Trophoblast cell (in vitro differentiated cells and primary cell): ENCODE measurements at regions not wholly inside any gene's neighbourhood (a gene's known extent, or its start where the extent isn't known, plus 50 kb on each side); places are given as distances from the start of the nearest gene placed in this dataset.

ENCODE experiments used
- DNase-seq, 2 donors: peaks; one replicate each; pipeline ENCODE4 v3.0.0-alpha.2; 2016
- H2AFZ ChIP-seq: 2 replicates; pipeline ENCODE4 v1.6.1; 2013; ENCODE audit warnings: low read length, moderate library complexity, mild to moderate bottlenecking; ENCODE audit not compliant: insufficient read depth, poor library complexity
- H2AK5ac ChIP-seq: 2 replicates; pipeline ENCODE4 v1.6.1; 2013; ENCODE audit warnings: mild to moderate bottlenecking, low read length
- H2BK120ac ChIP-seq: 2 replicates; pipeline ENCODE4 v1.6.1; 2013; ENCODE audit warnings: low read length, mild to moderate bottlenecking, moderate library complexity; ENCODE audit not compliant: insufficient read depth, poor library complexity
- H2BK12ac ChIP-seq: 2 replicates; pipeline ENCODE4 v1.6.1; 2013; ENCODE audit warnings: mild to moderate bottlenecking, low read length, moderate library complexity
- H2BK5ac ChIP-seq: 2 replicates; pipeline ENCODE4 v1.6.1; 2013; ENCODE audit warnings: low read length, low read depth, moderate library complexity, mild to moderate bottlenecking; ENCODE audit not compliant: poor library complexity
- H3K14ac ChIP-seq: 2 replicates; pipeline ENCODE4 v1.6.1; 2013; ENCODE audit warnings: mild to moderate bottlenecking, low read length
- H3K18ac ChIP-seq: 2 replicates; pipeline ENCODE4 v1.6.1; 2013; ENCODE audit warnings: mild to moderate bottlenecking, low read length
- H3K23ac ChIP-seq: 2 replicates; pipeline ENCODE4 v1.6.1; 2013; ENCODE audit warnings: low read length
- H3K27ac ChIP-seq: 2 replicates; pipeline ENCODE4 v1.5.1; 2013; ENCODE audit warnings: low read depth, mild to moderate bottlenecking, inconsistent platforms, low read length, moderate library complexity
- H3K27me3 ChIP-seq: 2 replicates; pipeline ENCODE4 v1.6.1; 2013; ENCODE audit warnings: inconsistent platforms, mild to moderate bottlenecking, low read length, moderate library complexity; ENCODE audit not compliant: insufficient read depth
- H3K36me3 ChIP-seq, 2 experiments: 1 replicate in 1 of 2; 2 replicates in 1 of 2; pipeline ENCODE4 v1.6.1; 2013; ENCODE audit warnings: low read length in 2 of 2, mild to moderate bottlenecking in 2 of 2, moderate library complexity in 1 of 2; ENCODE audit not compliant: insufficient read depth in 2 of 2, control insufficient read depth in 1 of 2
- H3K4ac ChIP-seq: 2 replicates; pipeline ENCODE4 v1.6.1; 2013; ENCODE audit warnings: low read depth, mild to moderate bottlenecking, low read length, moderate library complexity
- H3K4me1 ChIP-seq, 2 experiments: 1 replicate in 1 of 2; 2 replicates in 1 of 2; pipeline ENCODE4 v1.6.1; 2013; ENCODE audit warnings: low read length in 2 of 2, mild to moderate bottlenecking in 2 of 2, moderate library complexity in 1 of 2; ENCODE audit not compliant: insufficient read depth in 2 of 2, control insufficient read depth in 1 of 2
- H3K4me2 ChIP-seq: 2 replicates; pipeline ENCODE4 v1.6.1; 2013; ENCODE audit warnings: inconsistent platforms, mild to moderate bottlenecking, low read length, moderate library complexity
- H3K4me3 ChIP-seq: 2 replicates; pipeline ENCODE4 v1.5.1; 2013; ENCODE audit warnings: mild to moderate bottlenecking, low read depth, low read length, inconsistent platforms
- H3K79me1 ChIP-seq: one replicate; pipeline ENCODE4 v1.6.1; 2013; ENCODE audit warnings: low read length
- H3K79me2 ChIP-seq: 2 replicates; pipeline ENCODE4 v1.6.1; 2013; ENCODE audit warnings: low read length, mild to moderate bottlenecking; ENCODE audit not compliant: control insufficient read depth, insufficient read depth, poor library complexity
- H3K9ac ChIP-seq: 2 replicates; pipeline ENCODE4 v1.6.1; 2013; ENCODE audit warnings: mild to moderate bottlenecking, low read length
- H3K9me3 ChIP-seq: 2 replicates; pipeline ENCODE4 v1.6.1; 2013; ENCODE audit warnings: low read depth, mild to moderate bottlenecking, control low read depth, inconsistent platforms, low read length; ENCODE audit not compliant: insufficient read depth
- H4K12ac ChIP-seq: 2 replicates; pipeline ENCODE4 v1.6.1; 2013; ENCODE audit warnings: low read depth, mild to moderate bottlenecking, low read length, moderate library complexity
- H4K8ac ChIP-seq: 2 replicates; pipeline ENCODE4 v1.6.1; 2013; ENCODE audit warnings: low read depth, mild to moderate bottlenecking, low read length, moderate library complexity
- H4K91ac ChIP-seq: one replicate; pipeline ENCODE4 v1.6.1; 2013; ENCODE audit warnings: low read depth, mild to moderate bottlenecking, low read length, moderate library complexity
- WGBS: extraction: QIAGEN DNeasy Blood & Tissue Kit; methylation state at CpG from one replicate; pipeline ENCODE4 v1.1.7; 2013; ENCODE audit warnings: missing lambda C conversion rate; ENCODE audit not compliant: insufficient read length, insufficient coverage; ENCODE audit errors: extremely low coverage; 5-methylcytosine and 5-hydroxymethylcytosine counted together

DNA sequence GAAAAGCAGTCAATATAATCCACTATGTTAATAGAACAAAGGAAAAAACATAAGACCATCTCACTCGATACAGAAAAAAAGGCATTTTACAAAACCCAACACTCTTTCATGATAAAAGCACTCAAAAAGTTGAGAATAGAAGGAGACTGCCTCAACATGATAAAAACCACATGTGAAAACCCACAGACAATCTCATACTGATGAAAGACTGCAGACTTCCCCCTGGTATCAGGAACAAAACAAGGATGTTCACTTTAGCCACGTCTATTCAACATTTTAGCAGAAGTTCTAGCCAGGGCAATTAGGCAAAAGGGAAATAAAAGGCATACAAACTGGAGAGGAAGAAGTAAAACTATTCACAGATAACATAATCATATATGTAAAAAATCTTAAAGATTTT lies 285.9 kb downstream of the EIPR1 start:
- no peak overlapping the region for H4K8ac ChIP-seq
- no peaks in the 10 kb centered on the region for H3K27me3 ChIP-seq
- no peak overlapping the region for H2BK12ac ChIP-seq
- no peak overlapping the region for H2BK120ac ChIP-seq
- H3K4me3 ChIP-seq: no peak overlapping the region
- WGBS: no CpG with 5 or more reads among the region's 2 CpGs
- peaks cover 2% of the 10 kb centered on the region for H3K9me3 ChIP-seq
- DNase-seq: no peak
- no peak overlapping the region for H3K27ac ChIP-seq
- H3K79me1 ChIP-seq: no peaks in the 10 kb centered on the region
- no peak overlapping the region for H3K9ac ChIP-seq
- H3K4ac ChIP-seq: no peak overlapping the region
- no peak overlapping the region for H4K12ac ChIP-seq
- no peak overlapping the region for H3K18ac ChIP-seq
- no peak overlapping the region for H3K4me2 ChIP-seq
- H2AK5ac ChIP-seq: no peak overlapping the region
- no peaks in the 10 kb centered on the region for H3K4me1 ChIP-seq
- no peak overlapping the region for H3K14ac ChIP-seq
- H4K91ac ChIP-seq: no peak overlapping the region
- H2AFZ ChIP-seq: no peak overlapping the region
- H3K36me3 ChIP-seq: no peaks in the 10 kb centered on the region
- H3K23ac ChIP-seq: no peak overlapping the region
- no peak overlapping the region for H2BK5ac ChIP-seq
- H3K79me2 ChIP-seq: no peaks in the 10 kb centered on the region

DNA sequence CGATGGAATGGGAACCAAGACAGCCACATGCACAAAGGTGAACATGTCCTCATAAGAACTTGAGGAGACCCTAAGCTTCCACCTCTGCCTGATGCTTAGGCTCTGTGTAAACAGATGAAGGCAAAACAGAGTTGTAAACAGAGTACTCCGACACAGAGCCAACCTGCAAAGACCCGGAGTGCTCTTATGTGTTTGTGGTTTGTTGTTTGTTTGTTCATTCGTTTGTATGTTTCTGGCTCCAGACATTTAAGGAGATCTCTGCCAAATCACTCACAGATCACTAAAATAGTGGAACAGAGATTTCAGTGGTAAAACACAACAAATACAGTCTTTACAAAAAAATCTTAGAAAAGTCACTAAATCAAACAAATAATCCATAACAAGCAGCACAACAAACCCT lies 294.9 kb downstream of the EIPR1 start:
- H4K12ac ChIP-seq: no peak overlapping the region
- H3K79me1 ChIP-seq: no peaks in the 10 kb centered on the region
- H3K9ac ChIP-seq: no peak overlapping the region
- H3K4ac ChIP-seq: no peak overlapping the region
- no peak overlapping the region for H2AFZ ChIP-seq
- no peak overlapping the region for H2AK5ac ChIP-seq
- no peak overlapping the region for H2BK5ac ChIP-seq
- no peak overlapping the region for H2BK120ac ChIP-seq
- H3K9me3 ChIP-seq: peaks cover 3% of the 10 kb centered on the region
- H3K4me3 ChIP-seq: no peak overlapping the region
- no peak overlapping the region for H3K27ac ChIP-seq
- no peak overlapping the region for H2BK12ac ChIP-seq
- no peaks in the 10 kb centered on the region for H3K4me1 ChIP-seq
- no peak overlapping the region for H3K23ac ChIP-seq
- no peak overlapping the region for H3K14ac ChIP-seq
- no peak overlapping the region for H4K91ac ChIP-seq
- H3K79me2 ChIP-seq: no peaks in the 10 kb centered on the region
- H3K18ac ChIP-seq: no peak overlapping the region
- no CpG with 5 or more reads among the region's 4 CpGs for WGBS
- no peak overlapping the region for H3K4me2 ChIP-seq
- no peak overlapping the region for H4K8ac ChIP-seq
- H3K27me3 ChIP-seq: no peaks in the 10 kb centered on the region
- no peaks in the 10 kb centered on the region for H3K36me3 ChIP-seq
- DNase-seq: no peak

DNA sequence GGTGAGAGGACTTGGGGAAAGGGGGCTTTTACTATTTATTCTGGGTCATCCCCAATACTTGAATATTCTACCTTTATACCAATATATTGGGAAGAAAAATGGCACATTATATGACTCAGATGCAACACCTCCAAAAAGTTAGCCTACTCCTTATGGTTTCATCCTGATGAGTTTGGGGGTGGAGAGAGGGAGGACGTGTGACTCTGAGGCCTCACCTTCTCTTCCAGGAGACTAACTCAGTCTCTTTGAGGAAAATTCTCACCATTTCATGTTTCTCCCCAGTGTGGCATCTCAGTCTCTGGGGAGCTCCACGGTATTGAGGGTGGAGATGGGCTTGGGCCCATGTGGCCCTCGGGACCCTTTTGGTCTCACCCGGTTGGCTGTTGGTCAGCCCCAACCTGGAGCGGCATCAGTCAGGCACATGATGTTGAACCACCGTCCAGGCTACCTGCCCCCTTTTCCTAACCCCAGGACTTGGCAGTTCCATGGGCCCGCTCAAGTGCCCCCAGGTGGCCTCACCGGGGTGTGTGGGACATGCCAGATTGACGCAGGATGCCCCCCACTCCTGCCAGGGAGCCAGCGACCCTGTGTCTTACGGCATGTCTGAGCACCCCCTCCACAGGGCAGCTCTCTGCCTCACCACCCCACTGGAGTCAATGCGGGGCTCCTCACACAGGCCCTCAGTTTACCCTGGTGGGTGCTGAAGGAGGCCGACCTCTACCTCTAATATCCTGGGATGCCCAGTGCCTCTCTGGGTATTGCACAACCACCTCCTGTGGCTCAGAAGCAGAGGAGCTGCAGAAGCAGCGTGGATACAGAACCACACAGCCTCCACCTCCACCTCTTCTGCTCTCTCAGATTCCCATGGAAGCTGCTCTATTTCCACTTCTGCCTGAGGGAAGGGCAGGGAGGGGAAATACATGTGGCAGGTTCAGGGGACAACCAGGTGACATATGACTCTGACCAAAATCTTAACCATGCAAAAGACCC lies 297.4 kb downstream of the EIPR1 start:
- H2BK120ac ChIP-seq: no peak overlapping the region
- H3K9me3 ChIP-seq: peaks cover 5% of the 10 kb centered on the region
- H2AK5ac ChIP-seq: no peak overlapping the region
- H3K79me1 ChIP-seq: no peaks in the 10 kb centered on the region
- H3K14ac ChIP-seq: no peak overlapping the region
- H3K4me1 ChIP-seq: no peaks in the 10 kb centered on the region
- no peak overlapping the region for H3K18ac ChIP-seq
- no peak overlapping the region for H3K4ac ChIP-seq
- no peaks in the 10 kb centered on the region for H3K79me2 ChIP-seq
- no peak overlapping the region for H3K23ac ChIP-seq
- no peak overlapping the region for H4K91ac ChIP-seq
- WGBS: no CpG with 5 or more reads among the region's 14 CpGs
- H4K8ac ChIP-seq: no peak overlapping the region
- no peak overlapping the region for H3K4me3 ChIP-seq
- H4K12ac ChIP-seq: no peak overlapping the region
- no peak overlapping the region for H2AFZ ChIP-seq
- no peaks in the 10 kb centered on the region for H3K27me3 ChIP-seq
- no peaks in the 10 kb centered on the region for H3K36me3 ChIP-seq
- DNase-seq: no peak
- H3K9ac ChIP-seq: no peak overlapping the region
- H3K27ac ChIP-seq: no peak overlapping the region
- no peak overlapping the region for H2BK12ac ChIP-seq
- no peak overlapping the region for H2BK5ac ChIP-seq
- H3K4me2 ChIP-seq: no peak overlapping the region

DNA sequence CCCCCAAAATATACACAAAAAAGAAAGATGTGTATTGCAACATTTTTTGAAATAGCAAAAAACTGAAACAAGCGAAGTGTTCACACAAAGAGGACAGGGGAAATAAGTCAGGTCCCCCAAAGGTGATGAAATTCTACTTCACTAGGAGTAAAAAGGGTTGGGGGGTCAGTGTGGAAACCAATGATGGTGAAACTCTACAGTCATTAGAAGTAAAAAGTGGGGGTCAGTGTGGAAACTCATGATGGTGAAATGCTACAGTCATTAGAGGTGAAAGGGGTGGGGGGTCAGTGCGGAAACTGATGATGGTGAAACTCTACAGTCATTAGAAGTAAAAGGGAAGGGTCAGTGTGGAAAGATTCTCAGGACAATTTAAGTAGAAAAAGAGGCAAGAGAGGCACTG lies 298.2 kb downstream of the EIPR1 start:
- Histone ChIP-seq H3K79me2 (no peaks in the 10 kb centered on the region), H3K36me3 (no peaks in the 10 kb centered on the region), H2BK5ac (no peak overlapping the region), H3K27me3 (no peaks in the 10 kb centered on the region), H3K4me1 (no peaks in the 10 kb centered on the region), H3K4ac (no peak overlapping the region), H3K14ac (no peak overlapping the region), H4K91ac (no peak overlapping the region), H2AFZ (no peak overlapping the region), H3K9ac (no peak overlapping the region), H2AK5ac (no peak overlapping the region), H3K9me3 (peaks cover 5% of the 10 kb centered on the region), H2BK12ac (no peak overlapping the region), H3K79me1 (no peaks in the 10 kb centered on the region), H3K23ac (no peak overlapping the region), H4K12ac (no peak overlapping the region), H3K4me3 (no peak overlapping the region), H3K18ac (no peak overlapping the region), H2BK120ac (no peak overlapping the region), H4K8ac (no peak overlapping the region), H3K4me2 (no peak overlapping the region), H3K27ac (no peak overlapping the region)
- WGBS: no CpG with 5 or more reads among the region's 2 CpGs
- no peak for DNase-seq
